AG04449 (cell line): ENCODE measurements at regions not wholly inside any gene's neighbourhood (a gene's known extent, or its start where the extent isn't known, plus 50 kb on each side); places are given as distances from the start of the nearest gene placed in this dataset.

Source experiments
- CTCF ChIA-PET: fragments of 350-600 bp; formaldehyde crosslinking; extraction: SDS; loops from one replicate; lab custom pipeline; 2021; ENCODE audit warnings: antibody characterized with exemption; lab: Yijun Ruan, JAX
- POLR2A ChIA-PET: fragments of 400-600, 350-600 bp; formaldehyde crosslinking; extraction: SDS; loops from one replicate; lab custom pipeline; 2020; ENCODE audit warnings: antibody characterized with exemption, inconsistent platforms; lab: Yijun Ruan, JAX
- DNase-seq: peaks from one replicate; pipeline ENCODE4 v3.0.0-alpha.2; 2010; ENCODE audit warnings: low read depth, low spot score
- H3K4me3 ChIP-seq: 2 replicates; pipeline ENCODE4 v1.5.1; 2011; ENCODE audit warnings: low read depth, mild to moderate bottlenecking, control low read depth, low read length
- CTCF ChIP-seq: IDR thresholded peaks from one replicate; pipeline ENCODE4 v1.5.1; 2011; ENCODE audit warnings: mild to moderate bottlenecking, moderate library complexity, low read length, control low read depth, inconsistent platforms; ENCODE audit not compliant: insufficient read depth; ENCODE audit errors: missing control alignments

GRCh38 chr14:106038263-106038662 is 511.9 kb downstream of the TMEM121 start:
- DNase-seq, result no peak
- CTCF ChIA-PET, result no interaction called here
- POLR2A ChIA-PET, result no interaction called here
- no peak overlapping the region for H3K4me3 ChIP-seq
- no peak for TF ChIP-seq CTCF

DNA sequence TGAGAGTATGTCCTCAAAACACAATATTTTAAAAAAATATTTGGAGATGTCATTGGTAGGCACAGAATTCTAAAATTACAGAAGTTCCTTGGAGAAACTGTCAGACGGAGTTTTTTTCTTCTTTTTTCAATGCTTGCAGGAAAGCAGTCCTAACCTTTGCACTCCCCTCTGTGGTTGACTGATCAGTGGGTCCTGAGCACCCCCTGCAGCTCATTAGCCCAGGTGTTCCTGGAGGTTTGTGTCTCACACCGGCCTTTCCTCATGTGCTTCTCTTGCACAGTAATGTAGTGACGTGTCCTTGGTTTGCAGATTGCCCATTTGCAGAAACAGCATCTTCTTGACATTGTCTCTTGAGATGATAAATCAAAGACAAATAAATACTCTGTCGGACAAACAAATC is 513.0 kb downstream of the TMEM121 start:
- ChIA-PET CTCF (no interaction called here), POLR2A (no interaction called here)
- no peak for DNase-seq
- no peak overlapping the region for H3K4me3 ChIP-seq
- no peak for TF ChIP-seq CTCF

DNA sequence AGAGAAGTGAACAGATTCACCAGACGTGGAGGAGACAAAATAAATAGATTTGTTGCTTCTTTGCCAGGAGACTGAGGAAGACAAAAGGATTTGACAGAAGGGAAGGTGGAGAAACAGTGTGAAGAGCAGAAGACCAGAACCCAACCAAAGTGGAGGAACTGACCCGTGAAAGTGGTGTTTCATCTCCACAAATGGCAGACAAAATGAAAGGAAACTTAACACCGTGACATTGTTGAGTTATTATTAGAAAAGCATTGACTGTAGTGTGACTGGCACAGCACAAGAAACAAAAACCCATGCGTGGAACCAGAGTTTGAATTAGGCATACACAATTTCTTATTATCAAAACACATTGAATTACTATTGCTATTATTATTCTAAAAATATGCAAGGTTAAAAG is 518.1 kb downstream of the TMEM121 start:
- no peak overlapping the region for H3K4me3 ChIP-seq
- POLR2A ChIA-PET, result no interaction called here
- TF ChIP-seq CTCF, result no peak
- no peak for DNase-seq
- CTCF ChIA-PET, result no interaction called here

DNA sequence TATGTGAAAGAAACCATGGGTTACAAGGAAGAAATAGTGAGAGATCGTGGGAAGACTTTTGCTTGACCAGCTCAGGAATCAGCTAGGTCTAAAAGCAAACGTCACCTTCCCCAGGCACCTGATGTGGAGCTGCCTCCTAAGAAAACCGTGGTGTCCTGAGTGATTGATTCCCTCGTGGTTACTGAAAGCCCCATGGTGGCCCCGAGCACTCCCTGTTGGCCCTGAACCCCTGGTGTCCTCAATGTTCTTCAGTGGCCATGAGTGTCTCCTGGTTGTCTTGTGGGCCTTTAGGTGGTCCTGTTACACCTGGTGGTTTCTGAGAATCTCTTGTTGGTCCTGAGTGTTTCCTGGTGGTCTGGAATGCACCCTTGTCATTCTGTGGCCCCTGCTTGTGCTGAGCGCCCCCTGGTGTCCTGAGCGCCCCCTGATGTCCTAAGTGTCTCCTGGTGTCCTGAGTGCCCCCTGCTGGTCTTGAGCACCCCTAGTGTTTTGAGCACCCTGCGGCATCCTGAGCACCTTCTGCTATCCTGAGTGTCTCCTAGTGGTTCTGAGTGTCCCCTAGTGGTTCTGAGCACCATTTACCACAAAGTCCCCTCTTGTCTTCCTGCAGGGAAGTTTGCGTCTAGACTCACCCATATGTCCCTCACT is 518.7 kb downstream of the TMEM121 start:
- POLR2A ChIA-PET, result no interaction called here

GRCh38 chr14:106051796-106052195 is 525.4 kb downstream of the TMEM121 start:
- no peak for DNase-seq
- POLR2A ChIA-PET, result no interaction called here
- H3K4me3 ChIP-seq, result no peak overlapping the region
- no peak for TF ChIP-seq CTCF
- CTCF ChIA-PET, result no interaction called here

More for the DNA sequence above, 518.7 kb downstream of the TMEM121 start:
- DNase-seq, result no peak
- H3K4me3 ChIP-seq, result no peak overlapping the region
- no peak for TF ChIP-seq CTCF
- CTCF ChIA-PET, result no interaction called here

DNA sequence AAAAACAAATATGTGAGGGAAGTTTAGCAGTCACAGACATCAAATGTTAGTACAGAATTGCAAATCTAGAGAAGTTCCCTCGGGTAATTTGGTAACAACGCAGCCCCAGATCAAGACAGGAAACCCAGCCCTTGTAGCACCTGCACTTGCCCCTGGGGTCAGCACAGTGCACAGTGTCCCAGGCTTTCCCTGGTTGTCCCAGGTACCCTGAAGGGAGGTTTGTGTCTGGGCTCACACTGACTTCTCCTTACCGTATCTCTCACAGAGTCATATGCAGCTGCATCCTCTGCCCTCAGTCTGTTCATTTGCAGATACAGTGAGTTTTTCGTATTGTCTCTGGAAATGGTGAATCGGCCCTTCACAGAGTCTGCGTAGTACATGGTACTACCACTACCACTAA is 528.9 kb downstream of the TMEM121 start:
- POLR2A ChIA-PET, result no interaction called here

More for the DNA sequence above, 528.9 kb downstream of the TMEM121 start:
- TF ChIP-seq CTCF, result no peak
- no peak overlapping the region for H3K4me3 ChIP-seq
- CTCF ChIA-PET, result no interaction called here
- DNase-seq, result no peak
